ENCODE measurements at regions not wholly inside any gene's neighbourhood (a gene's known extent, or its start where the extent isn't known, plus 50 kb on each side); places are given as distances from the start of the nearest gene placed in this dataset.

DNA sequence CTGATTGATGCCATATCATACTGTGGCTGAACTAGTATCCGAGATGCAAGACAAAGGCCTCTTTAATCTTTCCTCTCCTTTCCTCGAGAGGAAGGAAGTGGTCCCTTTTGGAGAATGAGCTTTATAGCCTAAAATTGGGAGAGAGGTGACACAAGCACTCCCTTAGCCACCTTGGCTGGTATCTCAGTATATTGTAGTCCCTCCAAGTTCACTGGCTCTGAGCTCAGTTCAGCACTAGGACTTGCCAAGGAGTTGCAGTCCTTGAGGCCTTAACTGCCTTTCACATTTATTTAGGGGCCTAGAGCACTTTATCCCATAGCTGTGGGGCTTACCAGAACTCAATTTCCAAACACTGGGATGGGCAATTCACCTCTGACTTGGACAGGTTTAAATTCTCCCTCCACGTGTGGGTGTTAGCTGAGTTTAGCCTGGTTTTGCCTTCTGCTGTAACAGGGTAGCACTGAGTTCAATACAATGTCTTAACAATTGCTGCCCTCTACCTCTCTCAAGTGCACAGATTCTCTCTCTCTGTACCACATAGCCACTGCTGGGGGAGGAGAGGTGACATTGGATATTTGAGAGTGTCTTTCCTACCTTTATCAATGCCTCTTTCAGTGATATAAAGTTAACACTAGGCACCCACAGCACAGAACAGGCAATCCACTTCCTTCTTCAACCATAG, 216.4 kb downstream of the TECRL start:
- Histone ChIP-seq H3K27ac (ENCODE audit: low read length) (no peak overlapping the region), H3K4me2 (ENCODE audit: low read depth, low read length) (no peak overlapping the region), H4K20me1 (ENCODE audit: insufficient read depth, low read length) (no peaks in the 10 kb centered on the region), H3K4me3 (ENCODE audit: low read length) (no peak overlapping the region), H3K9me2 (replicated peaks; ENCODE audit: insufficient read depth, low read length) (no peaks in the 10 kb centered on the region), H3K9ac (ENCODE audit: low read length) (no peak overlapping the region), H2AFZ (ENCODE audit: low read length) (no peak overlapping the region), H3K4me1 (ENCODE audit: low read length) (no peaks in the 10 kb centered on the region), H3F3A (ENCODE audit: insufficient read depth, low read length) (no peaks in the 10 kb centered on the region), H3K27me3 (replicated peaks; ENCODE audit: insufficient read depth, low read length) (no peaks in the 10 kb centered on the region), H3K79me2 (ENCODE audit: low read length) (no peaks in the 10 kb centered on the region), H3K9me3 (replicated peaks; ENCODE audit: insufficient read depth, low read length) (no peaks in the 10 kb centered on the region), H3K36me3 (replicated peaks; ENCODE audit: insufficient read depth, low read length) (no peaks in the 10 kb centered on the region)
- no peak for DNase-seq
- TF ChIP-seq EZH2phosphoT487 (IDR thresholded peaks at IDR 0.05; ENCODE audit: low read length) (no peak), CTCF (IDR thresholded peaks at IDR 0.05; ENCODE audit: low read length) (no peak), EZH2 (optimal IDR thresholded peaks at IDR 0.05; ENCODE audit: low read depth, low read length) (no peak)

- H3K27me3 ChIP-seq (replicated peaks; ENCODE audit: insufficient read depth, low read length): no peaks in the 10 kb centered on the region
- H2AFZ ChIP-seq (ENCODE audit: low read length): no peak overlapping the region
- H3K9ac ChIP-seq (ENCODE audit: low read length): no peak overlapping the region
- DNase-seq: no peak
- H3K9me3 ChIP-seq (replicated peaks; ENCODE audit: insufficient read depth, low read length): no peaks in the 10 kb centered on the region
- H3K4me3 ChIP-seq (ENCODE audit: low read length): no peak overlapping the region
- no peaks in the 10 kb centered on the region for H4K20me1 ChIP-seq (ENCODE audit: insufficient read depth, low read length)
- H3K9me2 ChIP-seq (replicated peaks; ENCODE audit: insufficient read depth, low read length): no peaks in the 10 kb centered on the region
- no peaks in the 10 kb centered on the region for H3F3A ChIP-seq (ENCODE audit: insufficient read depth, low read length)
- H3K4me2 ChIP-seq (ENCODE audit: low read depth, low read length): no peak overlapping the region
- H3K4me1 ChIP-seq (ENCODE audit: low read length): 0 out of 2 replicates have a peak, but pooled peaks cover 4% of the 10 kb centered on the region
- H3K27ac ChIP-seq (ENCODE audit: low read length): no peak overlapping the region
- H3K79me2 ChIP-seq (ENCODE audit: low read length): no peaks in the 10 kb centered on the region
- H3K36me3 ChIP-seq (replicated peaks; ENCODE audit: insufficient read depth, low read length): no peaks in the 10 kb centered on the region
- TF ChIP-seq EZH2 (optimal IDR thresholded peaks at IDR 0.05; ENCODE audit: low read depth, low read length): no peak
- no peak for TF ChIP-seq EZH2phosphoT487 (IDR thresholded peaks at IDR 0.05; ENCODE audit: low read length)
- TF ChIP-seq CTCF (IDR thresholded peaks at IDR 0.05; ENCODE audit: low read length): no peak
These were observed 234.9 kb downstream of the TECRL start for GRCh38 chr4:64174247-64174882.

GRCh38 chr4:64166365-64166764, 242.9 kb downstream of the TECRL start:
- no peak overlapping the region; the same call in 1 of the 2 replicates for H3K4me3 ChIP-seq (ENCODE audit: low read length)
- no peaks in the 10 kb centered on the region for H3K36me3 ChIP-seq (replicated peaks; ENCODE audit: insufficient read depth, low read length)
- DNase-seq: peak; percentile 61
- peak overlapping the region; percentile 54 for H3K4me2 ChIP-seq (ENCODE audit: low read depth, low read length)
- no peaks in the 10 kb centered on the region for H3F3A ChIP-seq (ENCODE audit: insufficient read depth, low read length)
- H3K79me2 ChIP-seq (ENCODE audit: low read length): no peaks in the 10 kb centered on the region
- H3K9me3 ChIP-seq (replicated peaks; ENCODE audit: insufficient read depth, low read length): no peaks in the 10 kb centered on the region
- peak overlapping the region; percentile 24; the same call in 1 of the 2 replicates for H3K27ac ChIP-seq (ENCODE audit: low read length)
- peak overlapping the region; percentile 36 for H2AFZ ChIP-seq (ENCODE audit: low read length)
- H3K9ac ChIP-seq (ENCODE audit: low read length): no peak overlapping the region
- no peaks in the 10 kb centered on the region for H3K9me2 ChIP-seq (replicated peaks; ENCODE audit: insufficient read depth, low read length)
- no peaks in the 10 kb centered on the region for H4K20me1 ChIP-seq (ENCODE audit: insufficient read depth, low read length)
- no peaks in the 10 kb centered on the region for H3K27me3 ChIP-seq (replicated peaks; ENCODE audit: insufficient read depth, low read length)
- H3K4me1 ChIP-seq (ENCODE audit: low read length): peaks cover 27% of the 10 kb centered on the region
- no peak for TF ChIP-seq CTCF (IDR thresholded peaks at IDR 0.05; ENCODE audit: low read length)
- no peak for TF ChIP-seq EZH2phosphoT487 (IDR thresholded peaks at IDR 0.05; ENCODE audit: low read length)
- no peak for TF ChIP-seq EZH2 (optimal IDR thresholded peaks at IDR 0.05; ENCODE audit: low read depth, low read length)
